GM19395 (cell line): ENCODE measurements at regions not wholly inside any gene's neighbourhood (a gene's known extent, or its start where the extent isn't known, plus 50 kb on each side); places are given as distances from the start of the nearest gene placed in this dataset.
"Not testable (repeated sequence)": the region's sequence is repeated elsewhere in the genome, so short reads cannot be mapped to it uniquely, and the experiment has no call there.

Experiments used
- ATAC-seq: cut with Tn5 transposase; IDR thresholded peaks from one replicate; pipeline ENCODE4 v1.9.1; 2021; ENCODE audit warnings: mild to moderate bottlenecking, moderate library complexity; ENCODE audit not compliant: unreplicated experiment

- ATAC-seq = not testable (repeated sequence)
Observed at GRCh38 chr6:170036367-170036766, 254.5 kb downstream of the DLL1 start.

- no peak for ATAC-seq
Observed at GRCh38 chr6:170035901-170036304, 255.0 kb downstream of the DLL1 start.

GRCh38 chr6:170035044-170035443 lies 255.8 kb downstream of the DLL1 start:
- ATAC-seq = no peak

GRCh38 chr6:170034294-170034693 lies 256.6 kb downstream of the DLL1 start:
- no peak for ATAC-seq

GRCh38 chr6:170033666-170034065 lies 257.2 kb downstream of the DLL1 start:
- ATAC-seq = no peak

GRCh38 chr6:170032706-170033309 lies 258.1 kb downstream of the DLL1 start:
- no peak for ATAC-seq

- no peak for ATAC-seq
Observed at GRCh38 chr6:170032197-170032596, 258.7 kb downstream of the DLL1 start.

- no peak for ATAC-seq
Observed at GRCh38 chr6:170031684-170032121, 259.2 kb downstream of the DLL1 start.

- no peak for ATAC-seq
Observed at GRCh38 chr6:170030821-170031471, 259.9 kb downstream of the DLL1 start.

- no peak for ATAC-seq
Observed at GRCh38 chr6:170030284-170030815, 260.5 kb downstream of the DLL1 start.

GRCh38 chr6:170029416-170030283 lies 261.2 kb downstream of the DLL1 start:
- no peak for ATAC-seq

GRCh38 chr6:170028629-170029345 lies 262.1 kb downstream of the DLL1 start:
- ATAC-seq = no peak

- ATAC-seq = no peak
Observed at GRCh38 chr6:170027647-170028043, 263.2 kb downstream of the DLL1 start.

- no peak for ATAC-seq
Observed at GRCh38 chr6:170026751-170027646, 263.9 kb downstream of the DLL1 start.

- ATAC-seq = no peak
Observed at GRCh38 chr6:170025935-170026750, 264.7 kb downstream of the DLL1 start.

GRCh38 chr6:170025341-170025911 lies 265.5 kb downstream of the DLL1 start:
- ATAC-seq = no peak

GRCh38 chr6:170024940-170025339 lies 265.9 kb downstream of the DLL1 start:
- no peak for ATAC-seq

GRCh38 chr6:170023620-170024521 lies 267.0 kb downstream of the DLL1 start:
- peak; percentile 54 for ATAC-seq
